ENCODE measurements at regions not wholly inside any gene's neighbourhood (a gene's known extent, or its start where the extent isn't known, plus 50 kb on each side); places are given as distances from the start of the nearest gene placed in this dataset.

DNA sequence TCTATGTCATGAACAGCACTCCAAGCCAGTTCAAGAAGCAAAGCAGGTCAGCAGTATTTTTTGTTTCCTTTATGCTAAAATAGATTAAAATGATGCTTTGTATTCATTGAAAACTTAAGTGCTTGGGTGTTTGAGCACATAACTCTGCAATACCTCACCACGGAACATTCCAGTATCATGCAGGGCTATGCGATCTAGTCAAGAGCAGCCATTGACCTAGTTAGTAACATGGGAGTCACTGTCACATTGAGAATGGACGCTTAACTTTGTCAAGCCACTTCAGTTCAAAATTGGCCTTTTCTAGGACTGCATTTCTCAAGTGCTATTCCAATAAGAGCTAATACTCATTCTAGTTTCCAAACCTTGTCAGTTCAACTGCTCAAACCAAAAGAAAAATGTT lies 160.1 kb upstream of the FSTL5 start:
- Histone ChIP-seq H3K9me3 (no peaks in the 10 kb centered on the region), H3K27ac (no peak overlapping the region), H3K4me1 (no peaks in the 10 kb centered on the region), H3K36me3 (no peaks in the 10 kb centered on the region), H3K4me3 (no peak overlapping the region), H3K27me3 (no peaks in the 10 kb centered on the region)
- TF ChIP-seq, protein P1, sequence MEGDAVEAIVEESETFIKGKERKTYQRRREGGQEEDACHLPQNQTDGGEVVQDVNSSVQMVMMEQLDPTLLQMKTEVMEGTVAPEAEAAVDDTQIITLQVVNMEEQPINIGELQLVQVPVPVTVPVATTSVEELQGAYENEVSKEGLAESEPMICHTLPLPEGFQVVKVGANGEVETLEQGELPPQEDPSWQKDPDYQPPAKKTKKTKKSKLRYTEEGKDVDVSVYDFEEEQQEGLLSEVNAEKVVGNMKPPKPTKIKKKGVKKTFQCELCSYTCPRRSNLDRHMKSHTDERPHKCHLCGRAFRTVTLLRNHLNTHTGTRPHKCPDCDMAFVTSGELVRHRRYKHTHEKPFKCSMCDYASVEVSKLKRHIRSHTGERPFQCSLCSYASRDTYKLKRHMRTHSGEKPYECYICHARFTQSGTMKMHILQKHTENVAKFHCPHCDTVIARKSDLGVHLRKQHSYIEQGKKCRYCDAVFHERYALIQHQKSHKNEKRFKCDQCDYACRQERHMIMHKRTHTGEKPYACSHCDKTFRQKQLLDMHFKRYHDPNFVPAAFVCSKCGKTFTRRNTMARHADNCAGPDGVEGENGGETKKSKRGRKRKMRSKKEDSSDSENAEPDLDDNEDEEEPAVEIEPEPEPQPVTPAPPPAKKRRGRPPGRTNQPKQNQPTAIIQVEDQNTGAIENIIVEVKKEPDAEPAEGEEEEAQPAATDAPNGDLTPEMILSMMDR (IDR thresholded peaks at IDR 0.05): no peak
- 96% methylated on average over 3 of the region's 3 CpGs for WGBS
- DNase-seq (ENCODE audit: low spot score in 2 of 2): no peak

- Histone ChIP-seq H3K36me3 (no peaks in the 10 kb centered on the region), H3K4me3 (no peak overlapping the region), H3K27me3 (no peaks in the 10 kb centered on the region), H3K4me1 (no peaks in the 10 kb centered on the region), H3K27ac (no peak overlapping the region), H3K9me3 (no peaks in the 10 kb centered on the region)
- TF ChIP-seq, protein P1 (IDR thresholded peaks at IDR 0.05): no peak
- TF ChIP-seq POLR2AphosphoS5 (IDR thresholded peaks at IDR 0.05) (no peak), EP300 (IDR thresholded peaks at IDR 0.05) (no peak), POLR2A (IDR thresholded peaks at IDR 0.05) (no peak)
- no peak for DNase-seq (ENCODE audit: low spot score in 2 of 2)
- 86% methylated on average over 8 of the region's 8 CpGs for WGBS
Measured at GRCh38 chr4:162322054-162322453, 158.3 kb upstream of the FSTL5 start.

DNA sequence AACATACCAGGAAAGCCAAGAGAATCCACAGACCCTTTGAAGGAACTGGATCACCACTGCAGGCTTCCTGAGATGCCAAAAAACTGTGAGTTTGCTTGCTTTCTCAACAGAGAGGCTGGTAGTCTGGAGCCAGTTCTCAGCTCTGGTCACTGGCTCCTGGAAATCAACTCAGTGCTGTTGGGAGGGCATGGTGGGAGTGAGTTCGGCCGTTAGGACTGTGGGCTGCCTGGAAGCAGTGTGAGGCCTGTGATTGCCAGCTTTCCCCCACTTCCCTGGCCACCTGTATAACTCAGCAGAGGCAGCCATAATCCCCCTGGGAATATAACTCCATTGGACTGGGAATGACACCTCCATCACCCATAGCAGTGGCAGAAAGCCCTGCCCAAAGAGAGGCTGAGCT lies 122.0 kb upstream of the FSTL5 start:
- H3K4me3 ChIP-seq: no peak overlapping the region
- DNase-seq (ENCODE audit: low spot score in 2 of 2): no peak
- no peaks in the 10 kb centered on the region for H3K4me1 ChIP-seq
- H3K27ac ChIP-seq: no peak overlapping the region
- TF ChIP-seq POLR2AphosphoS5 (IDR thresholded peaks at IDR 0.05): no peak
- no peak for TF ChIP-seq EP300 (IDR thresholded peaks at IDR 0.05)
- TF ChIP-seq POLR2A (IDR thresholded peaks at IDR 0.05): no peak
- TF ChIP-seq, protein P1 (IDR thresholded peaks at IDR 0.05): no peak
- no peaks in the 10 kb centered on the region for H3K9me3 ChIP-seq
- H3K27me3 ChIP-seq: no peaks in the 10 kb centered on the region
- no peaks in the 10 kb centered on the region for H3K36me3 ChIP-seq
- WGBS: 100% methylated on average over 2 of the region's 2 CpGs

DNA sequence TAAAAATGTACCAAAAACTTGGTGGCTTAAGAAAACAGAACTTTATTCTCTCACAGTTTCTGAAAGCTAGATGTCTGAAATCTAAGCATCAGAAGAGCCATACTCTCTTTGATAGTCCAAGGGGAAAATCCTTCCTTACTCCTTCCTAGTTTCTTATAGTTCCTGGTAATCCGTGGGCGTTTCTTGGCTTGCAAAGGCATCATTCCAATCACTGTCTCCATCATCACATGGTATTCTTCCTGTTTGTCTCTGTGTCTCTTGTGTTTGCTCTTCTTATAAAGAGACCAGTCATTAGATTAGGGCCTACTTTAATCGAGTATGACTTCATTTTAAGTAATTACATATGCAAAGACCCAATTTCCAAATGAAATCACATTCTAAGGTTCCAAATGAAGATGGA lies 118.9 kb upstream of the FSTL5 start:
- Histone ChIP-seq H3K4me3 (no peak overlapping the region), H3K27me3 (no peaks in the 10 kb centered on the region), H3K36me3 (no peaks in the 10 kb centered on the region), H3K27ac (no peak overlapping the region), H3K4me1 (no peaks in the 10 kb centered on the region), H3K9me3 (no peaks in the 10 kb centered on the region)
- TF ChIP-seq POLR2A (IDR thresholded peaks at IDR 0.05) (no peak), POLR2AphosphoS5 (IDR thresholded peaks at IDR 0.05) (no peak), EP300 (IDR thresholded peaks at IDR 0.05) (no peak)
- TF ChIP-seq, protein P1 (IDR thresholded peaks at IDR 0.05): no peak
- WGBS: 67% methylated on average over 3 of the region's 3 CpGs
- no peak for DNase-seq (ENCODE audit: low spot score in 2 of 2)

- Histone ChIP-seq H3K36me3 (no peaks in the 10 kb centered on the region), H3K27me3 (no peaks in the 10 kb centered on the region), H3K9me3 (no peaks in the 10 kb centered on the region), H3K4me1 (no peaks in the 10 kb centered on the region), H3K27ac (no peak overlapping the region), H3K4me3 (no peak overlapping the region)
- no peak for DNase-seq (ENCODE audit: low spot score in 2 of 2)
- TF ChIP-seq, protein P1 (IDR thresholded peaks at IDR 0.05): no peak
- no peak for TF ChIP-seq EP300 (IDR thresholded peaks at IDR 0.05)
- 58% methylated on average over 1 of the region's 1 CpG for WGBS
Measured at GRCh38 chr4:162274354-162274753, 110.6 kb upstream of the FSTL5 start.
